ENCODE measurements at regions not wholly inside any gene's neighbourhood (a gene's known extent, or its start where the extent isn't known, plus 50 kb on each side); places are given as distances from the start of the nearest gene placed in this dataset.

DNA sequence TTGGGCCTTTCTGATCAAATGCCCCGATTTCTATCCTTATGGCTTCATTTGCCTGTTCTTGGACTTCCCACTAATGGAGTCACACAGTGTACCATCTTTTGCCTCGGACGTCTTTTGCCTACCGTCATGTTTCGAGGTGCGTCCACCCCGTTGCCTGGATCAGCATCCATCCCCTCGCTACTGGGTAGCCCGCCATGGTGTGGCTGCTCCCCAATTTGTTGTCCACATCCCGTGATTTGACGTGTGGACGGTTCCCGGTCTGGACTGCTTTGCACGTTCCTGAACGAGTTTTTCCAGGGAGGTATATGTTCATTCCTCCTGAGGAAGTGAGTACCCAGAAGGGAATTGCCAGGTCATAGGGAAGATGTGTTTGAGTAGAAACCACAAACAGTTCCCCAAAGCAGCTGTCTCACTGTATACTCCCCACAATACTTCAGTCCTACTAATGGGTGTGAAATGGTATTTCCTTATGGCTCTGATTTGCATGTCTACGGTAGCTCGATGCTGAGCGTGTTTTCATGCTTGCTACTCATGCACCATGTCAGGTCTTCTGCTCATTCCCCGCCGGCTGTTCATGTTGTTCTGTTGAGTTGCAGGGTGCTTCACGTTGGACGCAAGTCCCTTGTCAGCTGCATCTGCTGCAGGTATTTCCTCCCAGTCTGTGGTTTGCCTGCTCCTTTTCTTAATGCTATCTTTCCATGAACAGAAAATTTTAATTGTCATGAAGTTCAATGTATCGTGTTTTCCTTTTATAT lies 86.8 kb upstream of the AFDN start:
- TF ChIP-seq, protein P1, sequence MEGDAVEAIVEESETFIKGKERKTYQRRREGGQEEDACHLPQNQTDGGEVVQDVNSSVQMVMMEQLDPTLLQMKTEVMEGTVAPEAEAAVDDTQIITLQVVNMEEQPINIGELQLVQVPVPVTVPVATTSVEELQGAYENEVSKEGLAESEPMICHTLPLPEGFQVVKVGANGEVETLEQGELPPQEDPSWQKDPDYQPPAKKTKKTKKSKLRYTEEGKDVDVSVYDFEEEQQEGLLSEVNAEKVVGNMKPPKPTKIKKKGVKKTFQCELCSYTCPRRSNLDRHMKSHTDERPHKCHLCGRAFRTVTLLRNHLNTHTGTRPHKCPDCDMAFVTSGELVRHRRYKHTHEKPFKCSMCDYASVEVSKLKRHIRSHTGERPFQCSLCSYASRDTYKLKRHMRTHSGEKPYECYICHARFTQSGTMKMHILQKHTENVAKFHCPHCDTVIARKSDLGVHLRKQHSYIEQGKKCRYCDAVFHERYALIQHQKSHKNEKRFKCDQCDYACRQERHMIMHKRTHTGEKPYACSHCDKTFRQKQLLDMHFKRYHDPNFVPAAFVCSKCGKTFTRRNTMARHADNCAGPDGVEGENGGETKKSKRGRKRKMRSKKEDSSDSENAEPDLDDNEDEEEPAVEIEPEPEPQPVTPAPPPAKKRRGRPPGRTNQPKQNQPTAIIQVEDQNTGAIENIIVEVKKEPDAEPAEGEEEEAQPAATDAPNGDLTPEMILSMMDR (IDR thresholded peaks at IDR 0.05), result no peak
- no peak for TF ChIP-seq POLR2A (IDR thresholded peaks at IDR 0.05)
